KMS-11 (cell line): ENCODE measurements at regions not wholly inside any gene's neighbourhood (a gene's known extent, or its start where the extent isn't known, plus 50 kb on each side); places are given as distances from the start of the nearest gene placed in this dataset.
A peak's percentile ranks its signal among the peaks of the same experiment; 100 is the strongest.

Experiments
- H2AFZ ChIP-seq: fragments of 200-600 bp; sonication (generic); 2 replicates; pipeline ENCODE4 v1.6.1; 2016; ENCODE audit warnings: antibody characterized with exemption, mixed run types, low read depth
- H3K27ac ChIP-seq: fragments of 200-600 bp; sonication (generic); 2 replicates; pipeline ENCODE4 v1.6.1; 2016; ENCODE audit warnings: mild to moderate bottlenecking, mixed run types
- H3K27me3 ChIP-seq: fragments of 200-600 bp; sonication (generic); 2 replicates; pipeline ENCODE4 v1.6.1; 2017; ENCODE audit warnings: mild to moderate bottlenecking, low read depth, mixed run types, moderate library complexity; ENCODE audit not compliant: insufficient read depth
- H3K36me3 ChIP-seq: fragments of 200-600 bp; sonication (generic); 2 replicates; pipeline ENCODE4 v1.6.1; 2017; ENCODE audit warnings: mild to moderate bottlenecking, mixed run types; ENCODE audit not compliant: insufficient read depth
- H3K4me1 ChIP-seq: fragments of 200-600 bp; sonication (generic); 2 replicates; pipeline ENCODE4 v1.6.1; 2016; ENCODE audit warnings: mild to moderate bottlenecking, low read depth, mixed run types; ENCODE audit not compliant: poor library complexity, severe bottlenecking
- H3K4me2 ChIP-seq: fragments of 200-600 bp; sonication (generic); 2 replicates; pipeline ENCODE4 v1.7.0; 2016; ENCODE audit warnings: mild to moderate bottlenecking, mixed run types
- H3K4me3 ChIP-seq: fragments of 200-600 bp; sonication (generic); IDR thresholded peaks from 2 replicates; pipeline ENCODE4 v1.6.1; 2017; ENCODE audit warnings: low read depth, low read length, mixed read lengths; ENCODE audit not compliant: insufficient read depth
- H3K79me2 ChIP-seq: fragments of 200-600 bp; sonication (generic); 2 replicates; pipeline ENCODE4 v1.6.1; 2016; ENCODE audit warnings: low read depth, mixed run types; ENCODE audit not compliant: insufficient read depth
- H3K9ac ChIP-seq: fragments of 200-600 bp; sonication (generic); 2 replicates; pipeline ENCODE4 v1.6.1; 2016; ENCODE audit warnings: mild to moderate bottlenecking, mixed run types
- H4K20me1 ChIP-seq: fragments of 200-600 bp; sonication (generic); 2 replicates; pipeline ENCODE4 v1.6.1; 2016; ENCODE audit warnings: mild to moderate bottlenecking, mixed run types; ENCODE audit not compliant: insufficient read depth
- CTCF ChIP-seq: fragments of 200-600 bp; sonication (generic); conservative IDR thresholded peaks from 2 replicates; pipeline ENCODE4 v1.6.1; 2017; ENCODE audit warnings: low read depth, mild to moderate bottlenecking, antibody characterized with exemption, low read length, moderate library complexity, mixed read lengths

DNA sequence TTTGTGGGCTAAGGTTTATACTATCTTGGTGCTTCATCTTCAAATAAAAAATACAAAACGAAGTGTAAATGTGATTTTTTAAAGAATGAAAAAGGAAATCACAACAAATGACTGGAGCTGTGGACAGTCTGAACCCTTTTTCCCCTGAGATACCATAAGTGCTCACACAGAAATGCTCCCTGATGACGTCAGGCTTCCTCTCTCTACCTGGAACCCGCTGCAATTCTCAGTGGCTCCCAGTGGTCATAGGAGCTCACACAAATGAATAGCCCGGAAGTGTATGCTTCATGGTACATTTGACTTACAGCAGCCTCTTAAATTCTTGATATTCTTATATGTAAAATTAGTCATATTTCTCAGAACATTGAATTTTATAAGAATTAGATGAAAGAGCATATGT is 249.7 kb upstream of the GYPC start:
- no peaks in the 10 kb centered on the region for H4K20me1 ChIP-seq
- no peaks in the 10 kb centered on the region for H3K36me3 ChIP-seq
- peaks cover 14% of the 10 kb centered on the region for H3K4me1 ChIP-seq
- no peaks in the 10 kb centered on the region for H3K27me3 ChIP-seq
- H3K79me2 ChIP-seq = no peaks in the 10 kb centered on the region
- H3K4me3 ChIP-seq = no peak overlapping the region
- H2AFZ ChIP-seq = no peak overlapping the region
- no peak overlapping the region for H3K27ac ChIP-seq
- H3K9ac ChIP-seq = no peak overlapping the region
- TF ChIP-seq CTCF = no peak
- no peak overlapping the region for H3K4me2 ChIP-seq

- Histone ChIP-seq H3K36me3 (no peaks in the 10 kb centered on the region), H3K4me2 (no peak overlapping the region), H3K27ac (no peak overlapping the region), H3K4me3 (no peak overlapping the region), H3K4me1 (peaks cover 25% of the 10 kb centered on the region), H4K20me1 (no peaks in the 10 kb centered on the region), H3K79me2 (no peaks in the 10 kb centered on the region), H3K9ac (no peak overlapping the region), H2AFZ (no peak overlapping the region), H3K27me3 (no peaks in the 10 kb centered on the region)
- TF ChIP-seq CTCF = no peak
Observed at GRCh38 chr2:126408671-126409070, 247.3 kb upstream of the GYPC start.

GRCh38 chr2:126409850-126410249 is 246.1 kb upstream of the GYPC start:
- Histone ChIP-seq H3K79me2 (no peaks in the 10 kb centered on the region), H4K20me1 (no peaks in the 10 kb centered on the region), H3K36me3 (no peaks in the 10 kb centered on the region), H2AFZ (no peak overlapping the region), H3K4me1 (peaks cover 27% of the 10 kb centered on the region), H3K4me3 (no peak overlapping the region), H3K9ac (no peak overlapping the region), H3K4me2 (no peak overlapping the region), H3K27ac (no peak overlapping the region), H3K27me3 (no peaks in the 10 kb centered on the region)
- TF ChIP-seq CTCF = no peak

DNA sequence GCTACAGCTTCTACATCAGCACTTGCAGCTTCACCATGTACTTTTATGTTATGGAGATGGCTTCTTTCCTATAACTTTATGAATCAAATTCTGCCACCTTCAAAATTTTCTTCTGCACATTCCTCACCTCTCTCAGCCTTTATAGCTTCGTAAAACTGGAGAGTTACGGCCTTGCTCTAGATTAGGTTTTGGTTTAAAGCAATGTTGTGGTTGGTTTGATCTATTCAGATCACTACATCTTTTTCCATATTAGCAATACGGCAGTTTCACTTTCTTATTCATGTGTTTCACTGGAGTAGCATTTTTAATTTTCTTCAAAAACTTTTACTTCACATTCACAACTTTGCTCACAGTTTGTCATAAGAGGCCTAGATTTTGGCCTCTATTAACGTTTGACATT is 242.9 kb upstream of the GYPC start:
- H3K4me1 ChIP-seq = peaks cover 25% of the 10 kb centered on the region
- no peak overlapping the region for H3K27ac ChIP-seq
- H3K36me3 ChIP-seq = no peaks in the 10 kb centered on the region
- H3K79me2 ChIP-seq = no peaks in the 10 kb centered on the region
- no peak for TF ChIP-seq CTCF
- H3K4me2 ChIP-seq = peak overlapping the region; percentile 17; the same call in 1 of the 2 replicates
- no peak overlapping the region for H2AFZ ChIP-seq
- H3K4me3 ChIP-seq = no peak overlapping the region
- H3K9ac ChIP-seq = no peak overlapping the region
- no peaks in the 10 kb centered on the region for H4K20me1 ChIP-seq
- no peaks in the 10 kb centered on the region for H3K27me3 ChIP-seq
